GM23338 (cell line): ENCODE measurements at regions not wholly inside any gene's neighbourhood (a gene's known extent, or its start where the extent isn't known, plus 50 kb on each side); places are given as distances from the start of the nearest gene placed in this dataset.

Experiments
- ATAC-seq: fragments of 200-7000 bp; cut with Tn5 transposase; 3 replicates; pipeline ENCODE4 v1.9.1; 2020
- DNase-seq: peaks from one replicate; pipeline ENCODE4 v3.0.0-alpha.2; 2015; ENCODE audit warnings: low spot score
- H2AFZ ChIP-seq: fragments of 200-600 bp; sonication (generic); 2 replicates; pipeline ENCODE4 v1.8.0; 2016; ENCODE audit warnings: antibody characterized with exemption, mild to moderate bottlenecking, moderate library complexity
- H3F3A ChIP-seq: fragments of 200-600 bp; sonication (generic); replicated peaks from 2 replicates; pipeline ENCODE4 v1.8.0; 2017; ENCODE audit warnings: antibody characterized with exemption, mixed run types, low read depth
- H3K27ac ChIP-seq: fragments of 200-600 bp; sonication (generic); 2 replicates; pipeline ENCODE4 v1.6.1; 2016; ENCODE audit warnings: low read depth
- H3K27me3 ChIP-seq: fragments of 200-600 bp; sonication (generic); 2 replicates; pipeline ENCODE4 v1.8.0; 2016; ENCODE audit warnings: mild to moderate bottlenecking, mixed run types, moderate library complexity; ENCODE audit not compliant: insufficient read depth
- H3K36me3 ChIP-seq: fragments of 200-600 bp; sonication (generic); 2 replicates; pipeline ENCODE4 v1.8.0; 2016; ENCODE audit warnings: mild to moderate bottlenecking; ENCODE audit not compliant: insufficient read depth
- H3K4me1 ChIP-seq: fragments of 200-600 bp; sonication (generic); 2 replicates; pipeline ENCODE4 v1.8.0; 2016; ENCODE audit warnings: mild to moderate bottlenecking, moderate library complexity; ENCODE audit not compliant: insufficient read depth
- H3K4me2 ChIP-seq: fragments of 200-600 bp; sonication (generic); 2 replicates; pipeline ENCODE4 v1.7.1; 2017; ENCODE audit warnings: mixed run types
- H3K4me3 ChIP-seq: fragments of 200-600 bp; sonication (generic); 2 replicates; pipeline ENCODE4 v1.6.1; 2016; ENCODE audit warnings: mixed run types
- H3K79me2 ChIP-seq: fragments of 200-600 bp; sonication (generic); replicated peaks from 2 replicates; pipeline ENCODE4 v1.8.0; 2017; ENCODE audit warnings: mild to moderate bottlenecking; ENCODE audit not compliant: insufficient read depth
- H3K9me2 ChIP-seq: fragments of 200-600 bp; sonication (generic); 2 replicates; pipeline ENCODE4 v1.8.0; 2017; ENCODE audit not compliant: insufficient read depth
- H4K20me1 ChIP-seq: fragments of 200-600 bp; sonication (generic); replicated peaks from 2 replicates; pipeline ENCODE4 v1.8.0; 2017; ENCODE audit warnings: mild to moderate bottlenecking; ENCODE audit not compliant: insufficient read depth
- H3K27ac Mint-ChIP-seq: 2 replicates; pipeline ENCODE4 v1.8.0; 2020; ENCODE audit warnings: inconsistent platforms, mild to moderate bottlenecking, moderate library complexity, mixed read lengths
- H3K27me3 Mint-ChIP-seq: 3 replicates; pipeline ENCODE4 v1.8.0; 2022; ENCODE audit warnings: low read depth, mild to moderate bottlenecking, moderate library complexity, mixed read lengths, inconsistent platforms; ENCODE audit not compliant: insufficient read depth, poor library complexity
- H3K36me3 Mint-ChIP-seq: 3 replicates; pipeline ENCODE4 v1.8.0; 2021; ENCODE audit warnings: low read depth, mild to moderate bottlenecking, inconsistent platforms, moderate library complexity, mixed read lengths
- H3K4me1 Mint-ChIP-seq: 3 replicates; pipeline ENCODE4 v1.8.0; 2020; ENCODE audit warnings: mild to moderate bottlenecking, inconsistent platforms, mixed read lengths
- H3K4me3 Mint-ChIP-seq: 3 replicates; pipeline ENCODE4 v1.8.0; 2021; ENCODE audit warnings: moderate library complexity, mild to moderate bottlenecking, inconsistent platforms, mixed read lengths
- H3K9me3 Mint-ChIP-seq: 3 replicates; pipeline ENCODE4 v1.8.0; 2020; ENCODE audit warnings: moderate library complexity, mild to moderate bottlenecking, inconsistent platforms, mixed read lengths
- CREB1 ChIP-seq: fragments of 250-450 bp; sonication (Bioruptor Pico); IDR thresholded peaks from 2 replicates; pipeline ENCODE4 v1.5.0; 2020; ENCODE audit warnings: low read depth, mild to moderate bottlenecking, moderate library complexity
- EZH2 ChIP-seq: fragments of 200-600 bp; sonication (generic); IDR thresholded peaks from one replicate; pipeline ENCODE4 v1.8.0; 2017; ENCODE audit warnings: antibody characterized with exemption, mild to moderate bottlenecking, low read depth; ENCODE audit not compliant: unreplicated experiment
- EZH2phosphoT487 ChIP-seq: fragments of 200-600 bp; sonication (generic); IDR thresholded peaks from one replicate; pipeline ENCODE4 v1.8.1; 2018; ENCODE audit warnings: antibody characterized with exemption; ENCODE audit not compliant: unreplicated experiment
- JUNB ChIP-seq: IDR thresholded peaks from one replicate; pipeline ENCODE4 v1.6.1; 2016; ENCODE audit warnings: antibody characterized with exemption; ENCODE audit not compliant: unreplicated experiment
- NANOG ChIP-seq: IDR thresholded peaks from 2 replicates; pipeline ENCODE4 v1.6.1; 2016; ENCODE audit warnings: antibody characterized with exemption, borderline replicate concordance
- POLR2AphosphoS5 ChIP-seq: IDR thresholded peaks from 2 replicates; pipeline ENCODE4 v1.6.1; 2016; ENCODE audit warnings: antibody characterized with exemption, low read depth
- STAT1 ChIP-seq: IDR thresholded peaks from one replicate; pipeline ENCODE4 v1.6.1; 2016; ENCODE audit warnings: antibody characterized with exemption; ENCODE audit not compliant: unreplicated experiment
- ZNF114 ChIP-seq: fragments of 250-450 bp; sonication (Bioruptor Pico); IDR thresholded peaks from 2 replicates; pipeline ENCODE4 v1.5.0; 2020; ENCODE audit warnings: mild to moderate bottlenecking, moderate library complexity
- ZNF331 ChIP-seq: fragments of 250-450 bp; sonication (Bioruptor Pico); IDR thresholded peaks from 2 replicates; pipeline ENCODE4 v1.5.0; 2020; ENCODE audit warnings: low read depth, mild to moderate bottlenecking, moderate library complexity
- TF ChIP-seq, protein P1 (sequence below), 2 experiments: fragments of 200-600 bp in 1 of 2; sonication (generic) in 1 of 2; conservative IDR thresholded peaks; 2 replicates each; pipeline versions ENCODE4 v1.5.1 to v1.6.1; 2016 to 2017; ENCODE audit warnings: antibody characterized with exemption in 2 of 2, low read depth in 2 of 2, mild to moderate bottlenecking in 2 of 2, moderate library complexity in 1 of 2
- TF ChIP-seq, protein P2 (sequence below): IDR thresholded peaks from 2 replicates; pipeline ENCODE4 v1.6.1; 2016; ENCODE audit warnings: antibody characterized with exemption
- TF ChIP-seq, protein P3 (sequence below): IDR thresholded peaks from one replicate; pipeline ENCODE4 v1.6.1; 2018; ENCODE audit warnings: antibody characterized with exemption; ENCODE audit not compliant: unreplicated experiment
- TF ChIP-seq, protein P4 (sequence below): fragments of 250-450 bp; sonication (Bioruptor Pico); IDR thresholded peaks from 2 replicates; pipeline ENCODE4 v1.5.0; 2020; ENCODE audit warnings: mild to moderate bottlenecking, moderate library complexity

GRCh38 chr1:243968413-243968812, 82.7 kb upstream of the ZBTB18 start:
- ATAC-seq, result no peak
- Histone ChIP-seq H3K79me2 (no peaks in the 10 kb centered on the region), H3F3A (no peaks in the 10 kb centered on the region), H2AFZ (peak overlapping the region; percentile 85), H3K27ac (no peak overlapping the region), H3K36me3 (no peaks in the 10 kb centered on the region), H3K4me2 (peak overlapping the region; percentile 29), H3K27me3 (no peaks in the 10 kb centered on the region), H3K4me1 (peaks cover 21% of the 10 kb centered on the region), H3K9me2 (no peaks in the 10 kb centered on the region), H3K4me3 (no peak overlapping the region), H4K20me1 (no peaks in the 10 kb centered on the region)
- Mint-ChIP-seq H3K36me3 (no peaks in the 10 kb centered on the region), H3K4me1 (peaks cover 33% of the 10 kb centered on the region), H3K9me3 (no peaks in the 10 kb centered on the region), H3K27me3 (peaks cover 4% of the 10 kb centered on the region), H3K4me3 (no peak overlapping the region), H3K27ac (peak overlapping the region; percentile 8; the same call in 1 of the 2 replicates)
- TF ChIP-seq CREB1 (CRISPR knock-in tag), result no peak
- no peak for TF ChIP-seq ZNF114
- TF ChIP-seq, protein P1, sequence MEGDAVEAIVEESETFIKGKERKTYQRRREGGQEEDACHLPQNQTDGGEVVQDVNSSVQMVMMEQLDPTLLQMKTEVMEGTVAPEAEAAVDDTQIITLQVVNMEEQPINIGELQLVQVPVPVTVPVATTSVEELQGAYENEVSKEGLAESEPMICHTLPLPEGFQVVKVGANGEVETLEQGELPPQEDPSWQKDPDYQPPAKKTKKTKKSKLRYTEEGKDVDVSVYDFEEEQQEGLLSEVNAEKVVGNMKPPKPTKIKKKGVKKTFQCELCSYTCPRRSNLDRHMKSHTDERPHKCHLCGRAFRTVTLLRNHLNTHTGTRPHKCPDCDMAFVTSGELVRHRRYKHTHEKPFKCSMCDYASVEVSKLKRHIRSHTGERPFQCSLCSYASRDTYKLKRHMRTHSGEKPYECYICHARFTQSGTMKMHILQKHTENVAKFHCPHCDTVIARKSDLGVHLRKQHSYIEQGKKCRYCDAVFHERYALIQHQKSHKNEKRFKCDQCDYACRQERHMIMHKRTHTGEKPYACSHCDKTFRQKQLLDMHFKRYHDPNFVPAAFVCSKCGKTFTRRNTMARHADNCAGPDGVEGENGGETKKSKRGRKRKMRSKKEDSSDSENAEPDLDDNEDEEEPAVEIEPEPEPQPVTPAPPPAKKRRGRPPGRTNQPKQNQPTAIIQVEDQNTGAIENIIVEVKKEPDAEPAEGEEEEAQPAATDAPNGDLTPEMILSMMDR (conservative IDR thresholded peaks at IDR 0.05; ENCODE audit: low read depth in 2 of 2), result no peak
- no peak for TF ChIP-seq POLR2AphosphoS5
- TF ChIP-seq, protein P2, sequence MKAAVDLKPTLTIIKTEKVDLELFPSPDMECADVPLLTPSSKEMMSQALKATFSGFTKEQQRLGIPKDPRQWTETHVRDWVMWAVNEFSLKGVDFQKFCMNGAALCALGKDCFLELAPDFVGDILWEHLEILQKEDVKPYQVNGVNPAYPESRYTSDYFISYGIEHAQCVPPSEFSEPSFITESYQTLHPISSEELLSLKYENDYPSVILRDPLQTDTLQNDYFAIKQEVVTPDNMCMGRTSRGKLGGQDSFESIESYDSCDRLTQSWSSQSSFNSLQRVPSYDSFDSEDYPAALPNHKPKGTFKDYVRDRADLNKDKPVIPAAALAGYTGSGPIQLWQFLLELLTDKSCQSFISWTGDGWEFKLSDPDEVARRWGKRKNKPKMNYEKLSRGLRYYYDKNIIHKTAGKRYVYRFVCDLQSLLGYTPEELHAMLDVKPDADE, result no peak
- no peak for TF ChIP-seq NANOG
- TF ChIP-seq JUNB, result no peak
- no peak for TF ChIP-seq EZH2phosphoT487
- TF ChIP-seq EZH2, result no peak
- TF ChIP-seq, protein P3, sequence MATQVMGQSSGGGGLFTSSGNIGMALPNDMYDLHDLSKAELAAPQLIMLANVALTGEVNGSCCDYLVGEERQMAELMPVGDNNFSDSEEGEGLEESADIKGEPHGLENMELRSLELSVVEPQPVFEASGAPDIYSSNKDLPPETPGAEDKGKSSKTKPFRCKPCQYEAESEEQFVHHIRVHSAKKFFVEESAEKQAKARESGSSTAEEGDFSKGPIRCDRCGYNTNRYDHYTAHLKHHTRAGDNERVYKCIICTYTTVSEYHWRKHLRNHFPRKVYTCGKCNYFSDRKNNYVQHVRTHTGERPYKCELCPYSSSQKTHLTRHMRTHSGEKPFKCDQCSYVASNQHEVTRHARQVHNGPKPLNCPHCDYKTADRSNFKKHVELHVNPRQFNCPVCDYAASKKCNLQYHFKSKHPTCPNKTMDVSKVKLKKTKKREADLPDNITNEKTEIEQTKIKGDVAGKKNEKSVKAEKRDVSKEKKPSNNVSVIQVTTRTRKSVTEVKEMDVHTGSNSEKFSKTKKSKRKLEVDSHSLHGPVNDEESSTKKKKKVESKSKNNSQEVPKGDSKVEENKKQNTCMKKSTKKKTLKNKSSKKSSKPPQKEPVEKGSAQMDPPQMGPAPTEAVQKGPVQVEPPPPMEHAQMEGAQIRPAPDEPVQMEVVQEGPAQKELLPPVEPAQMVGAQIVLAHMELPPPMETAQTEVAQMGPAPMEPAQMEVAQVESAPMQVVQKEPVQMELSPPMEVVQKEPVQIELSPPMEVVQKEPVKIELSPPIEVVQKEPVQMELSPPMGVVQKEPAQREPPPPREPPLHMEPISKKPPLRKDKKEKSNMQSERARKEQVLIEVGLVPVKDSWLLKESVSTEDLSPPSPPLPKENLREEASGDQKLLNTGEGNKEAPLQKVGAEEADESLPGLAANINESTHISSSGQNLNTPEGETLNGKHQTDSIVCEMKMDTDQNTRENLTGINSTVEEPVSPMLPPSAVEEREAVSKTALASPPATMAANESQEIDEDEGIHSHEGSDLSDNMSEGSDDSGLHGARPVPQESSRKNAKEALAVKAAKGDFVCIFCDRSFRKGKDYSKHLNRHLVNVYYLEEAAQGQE, result no peak
- TF ChIP-seq ZNF331, result no peak
- TF ChIP-seq STAT1, result no peak
- TF ChIP-seq, protein P4, sequence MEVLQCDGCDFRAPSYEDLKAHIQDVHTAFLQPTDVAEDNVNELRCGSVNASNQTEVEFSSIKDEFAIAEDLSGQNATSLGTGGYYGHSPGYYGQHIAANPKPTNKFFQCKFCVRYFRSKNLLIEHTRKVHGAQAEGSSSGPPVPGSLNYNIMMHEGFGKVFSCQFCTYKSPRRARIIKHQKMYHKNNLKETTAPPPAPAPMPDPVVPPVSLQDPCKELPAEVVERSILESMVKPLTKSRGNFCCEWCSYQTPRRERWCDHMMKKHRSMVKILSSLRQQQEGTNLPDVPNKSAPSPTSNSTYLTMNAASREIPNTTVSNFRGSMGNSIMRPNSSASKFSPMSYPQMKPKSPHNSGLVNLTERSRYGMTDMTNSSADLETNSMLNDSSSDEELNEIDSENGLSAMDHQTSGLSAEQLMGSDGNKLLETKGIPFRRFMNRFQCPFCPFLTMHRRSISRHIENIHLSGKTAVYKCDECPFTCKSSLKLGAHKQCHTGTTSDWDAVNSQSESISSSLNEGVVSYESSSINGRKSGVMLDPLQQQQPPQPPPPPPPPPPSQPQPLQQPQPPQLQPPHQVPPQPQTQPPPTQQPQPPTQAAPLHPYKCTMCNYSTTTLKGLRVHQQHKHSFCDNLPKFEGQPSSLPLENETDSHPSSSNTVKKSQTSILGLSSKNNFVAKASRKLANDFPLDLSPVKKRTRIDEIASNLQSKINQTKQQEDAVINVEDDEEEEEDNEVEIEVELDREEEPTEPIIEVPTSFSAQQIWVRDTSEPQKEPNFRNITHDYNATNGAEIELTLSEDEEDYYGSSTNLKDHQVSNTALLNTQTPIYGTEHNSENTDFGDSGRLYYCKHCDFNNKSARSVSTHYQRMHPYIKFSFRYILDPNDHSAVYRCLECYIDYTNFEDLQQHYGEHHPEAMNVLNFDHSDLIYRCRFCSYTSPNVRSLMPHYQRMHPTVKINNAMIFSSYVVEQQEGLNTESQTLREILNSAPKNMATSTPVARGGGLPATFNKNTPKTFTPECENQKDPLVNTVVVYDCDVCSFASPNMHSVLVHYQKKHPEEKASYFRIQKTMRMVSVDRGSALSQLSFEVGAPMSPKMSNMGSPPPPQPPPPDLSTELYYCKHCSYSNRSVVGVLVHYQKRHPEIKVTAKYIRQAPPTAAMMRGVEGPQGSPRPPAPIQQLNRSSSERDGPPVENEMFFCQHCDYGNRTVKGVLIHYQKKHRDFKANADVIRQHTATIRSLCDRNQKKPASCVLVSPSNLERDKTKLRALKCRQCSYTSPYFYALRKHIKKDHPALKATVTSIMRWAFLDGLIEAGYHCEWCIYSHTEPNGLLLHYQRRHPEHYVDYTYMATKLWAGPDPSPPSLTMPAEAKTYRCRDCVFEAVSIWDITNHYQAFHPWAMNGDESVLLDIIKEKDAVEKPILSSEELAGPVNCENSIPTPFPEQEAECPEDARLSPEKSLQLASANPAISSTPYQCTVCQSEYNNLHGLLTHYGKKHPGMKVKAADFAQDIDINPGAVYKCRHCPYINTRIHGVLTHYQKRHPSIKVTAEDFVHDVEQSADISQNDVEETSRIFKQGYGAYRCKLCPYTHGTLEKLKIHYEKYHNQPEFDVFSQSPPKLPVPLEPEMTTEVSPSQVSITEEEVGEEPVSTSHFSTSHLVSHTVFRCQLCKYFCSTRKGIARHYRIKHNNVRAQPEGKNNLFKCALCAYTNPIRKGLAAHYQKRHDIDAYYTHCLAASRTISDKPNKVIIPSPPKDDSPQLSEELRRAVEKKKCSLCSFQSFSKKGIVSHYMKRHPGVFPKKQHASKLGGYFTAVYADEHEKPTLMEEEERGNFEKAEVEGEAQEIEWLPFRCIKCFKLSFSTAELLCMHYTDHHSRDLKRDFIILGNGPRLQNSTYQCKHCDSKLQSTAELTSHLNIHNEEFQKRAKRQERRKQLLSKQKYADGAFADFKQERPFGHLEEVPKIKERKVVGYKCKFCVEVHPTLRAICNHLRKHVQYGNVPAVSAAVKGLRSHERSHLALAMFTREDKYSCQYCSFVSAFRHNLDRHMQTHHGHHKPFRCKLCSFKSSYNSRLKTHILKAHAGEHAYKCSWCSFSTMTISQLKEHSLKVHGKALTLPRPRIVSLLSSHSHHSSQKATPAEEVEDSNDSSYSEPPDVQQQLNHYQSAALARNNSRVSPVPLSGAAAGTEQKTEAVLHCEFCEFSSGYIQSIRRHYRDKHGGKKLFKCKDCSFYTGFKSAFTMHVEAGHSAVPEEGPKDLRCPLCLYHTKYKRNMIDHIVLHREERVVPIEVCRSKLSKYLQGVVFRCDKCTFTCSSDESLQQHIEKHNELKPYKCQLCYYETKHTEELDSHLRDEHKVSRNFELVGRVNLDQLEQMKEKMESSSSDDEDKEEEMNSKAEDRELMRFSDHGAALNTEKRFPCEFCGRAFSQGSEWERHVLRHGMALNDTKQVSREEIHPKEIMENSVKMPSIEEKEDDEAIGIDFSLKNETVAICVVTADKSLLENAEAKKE (CRISPR knock-in tag), result no peak
- peak; percentile 27 for DNase-seq
